IMR-90 (cell line): ENCODE measurements at regions not wholly inside any gene's neighbourhood (a gene's known extent, or its start where the extent isn't known, plus 50 kb on each side); places are given as distances from the start of the nearest gene placed in this dataset.

Experiments used
- ATAC-seq: fragments of 200-7000 bp; cut with Tn5 transposase; 2 replicates; pipeline ENCODE4 v1.9.1; 2020; ENCODE audit warnings: low read depth, mild to moderate bottlenecking, moderate library complexity
- BruUV-seq: library from RNA; stranded (reverse); fragments of 400-500 nt; replicated peaks from 2 replicates; lab custom pipeline; 2021; lab: Mats Ljungman, UMichigan
- CTCF ChIA-PET: fragments of 300-600 bp; formaldehyde crosslinking; extraction: SDS; loops from one replicate; lab custom pipeline; 2021; ENCODE audit warnings: antibody characterized with exemption; lab: Yijun Ruan, JAX
- POLR2A ChIA-PET: fragments of 300-600 bp; sonication (Branson Sonifier 250); formaldehyde crosslinking; loops from one replicate; lab custom pipeline; 2022; ENCODE audit warnings: antibody characterized with exemption; ENCODE audit not compliant: unreplicated experiment; lab: Charles Lee
- DNase-seq: peaks from one replicate; pipeline ENCODE4 v3.0.0; 2013
- H2AFZ ChIP-seq: replicated peaks from 2 replicates; pipeline ENCODE3; 2013; ENCODE audit warnings: low read length, mild to moderate bottlenecking; ENCODE audit not compliant: poor library complexity
- H2AK5ac ChIP-seq: 2 replicates; pipeline ENCODE4 v1.6.1; 2013; ENCODE audit warnings: low read depth, low read length, inconsistent platforms
- H2AK9ac ChIP-seq: replicated peaks from 2 replicates; pipeline ENCODE3; 2013; ENCODE audit warnings: mild to moderate bottlenecking, low read depth, low read length, moderate library complexity; ENCODE audit not compliant: poor library complexity
- H2BK120ac ChIP-seq: 2 replicates; pipeline ENCODE4 v1.6.1; 2013; ENCODE audit warnings: low read depth, low read length, inconsistent platforms
- H2BK15ac ChIP-seq: 3 replicates; pipeline ENCODE4 v1.6.1; 2013; ENCODE audit warnings: low read depth, low read length, inconsistent platforms
- H2BK20ac ChIP-seq: 2 replicates; pipeline ENCODE4 v1.6.1; 2013; ENCODE audit warnings: low read depth, mild to moderate bottlenecking, inconsistent platforms, low read length, moderate library complexity
- H2BK5ac ChIP-seq: 2 replicates; pipeline ENCODE4 v1.6.1; 2013; ENCODE audit warnings: mild to moderate bottlenecking, low read depth, low read length, inconsistent platforms; ENCODE audit not compliant: poor library complexity, severe bottlenecking
- H3K14ac ChIP-seq: replicated peaks from 2 replicates; pipeline ENCODE4 v1.6.1; 2013; ENCODE audit warnings: low read depth, low read length, inconsistent platforms
- H3K18ac ChIP-seq: 2 replicates; pipeline ENCODE4 v1.6.1; 2013; ENCODE audit warnings: low read depth, low read length, control low read depth
- H3K23ac ChIP-seq: 2 replicates; pipeline ENCODE4 v1.6.1; 2013; ENCODE audit warnings: low read depth, low read length, inconsistent platforms
- H3K27ac ChIP-seq: 2 replicates; pipeline ENCODE4 v1.5.1; 2013; ENCODE audit warnings: mild to moderate bottlenecking, control low read depth, low read length; ENCODE audit not compliant: insufficient read depth
- H3K27me3 ChIP-seq: 2 replicates; pipeline ENCODE4 v1.6.1; 2013; ENCODE audit warnings: low read length; ENCODE audit not compliant: control insufficient read depth, insufficient read depth
- H3K36me3 ChIP-seq: 2 replicates; pipeline ENCODE4 v1.6.1; 2013; ENCODE audit warnings: low read length, mixed read lengths; ENCODE audit not compliant: control insufficient read depth, insufficient read depth
- H3K4ac ChIP-seq: 2 replicates; pipeline ENCODE4 v1.6.1; 2013; ENCODE audit warnings: low read depth, low read length, inconsistent platforms
- H3K4me1 ChIP-seq: 2 replicates; pipeline ENCODE4 v1.6.1; 2013; ENCODE audit warnings: low read length, mixed read lengths; ENCODE audit not compliant: control insufficient read depth, insufficient read depth
- H3K4me2 ChIP-seq: 2 replicates; pipeline ENCODE4 v1.6.1; 2013; ENCODE audit warnings: low read depth, mild to moderate bottlenecking, control low read depth, low read length, moderate library complexity
- H3K4me3 ChIP-seq: 2 replicates; pipeline ENCODE4 v1.5.1; 2013; ENCODE audit warnings: low read depth, mild to moderate bottlenecking, control low read depth, low read length, moderate library complexity; ENCODE audit not compliant: insufficient read depth
- H3K56ac ChIP-seq: 2 replicates; pipeline ENCODE4 v1.6.1; 2013; ENCODE audit warnings: low read length, inconsistent platforms; ENCODE audit not compliant: insufficient read depth; ENCODE audit errors: extremely low read depth
- H3K79me1 ChIP-seq, 2 experiments: 2 replicates each; pipeline ENCODE4 v1.6.1; 2013; ENCODE audit warnings: low read length in 2 of 2, inconsistent platforms in 1 of 2, low read depth in 1 of 2
- H3K9ac ChIP-seq: 2 replicates; pipeline ENCODE4 v1.6.1; 2013; ENCODE audit warnings: low read depth, low read length, control low read depth
- H3K9me1 ChIP-seq: 2 replicates; pipeline ENCODE4 v1.6.1; 2013; ENCODE audit warnings: low read length, inconsistent platforms; ENCODE audit not compliant: insufficient read depth
- H3K9me3 ChIP-seq: 2 replicates; pipeline ENCODE4 v1.6.1; 2013; ENCODE audit warnings: low read length; ENCODE audit not compliant: control insufficient read depth, insufficient read depth
- H4K20me1 ChIP-seq: 2 replicates; pipeline ENCODE4 v1.6.1; 2013; ENCODE audit warnings: low read length, inconsistent platforms; ENCODE audit not compliant: insufficient read depth
- H4K5ac ChIP-seq: 2 replicates; pipeline ENCODE4 v1.6.1; 2013; ENCODE audit warnings: mild to moderate bottlenecking, low read depth, low read length, control low read depth
- H4K8ac ChIP-seq, 2 experiments: 2 replicates each; pipeline ENCODE4 v1.6.1; 2013; ENCODE audit warnings: low read depth in 2 of 2, low read length in 2 of 2, control low read depth in 1 of 2, inconsistent platforms in 1 of 2
- H4K91ac ChIP-seq: 2 replicates; pipeline ENCODE4 v1.6.1; 2013; ENCODE audit warnings: low read depth, low read length, inconsistent platforms; ENCODE audit not compliant: insufficient read depth
- BHLHE40 ChIP-seq: fragments of 150-350 bp; IDR thresholded peaks from 2 replicates; pipeline ENCODE4 v1.6.1; 2016; ENCODE audit warnings: mild to moderate bottlenecking, low read depth, low read length
- CEBPB ChIP-seq: IDR thresholded peaks from 2 replicates; pipeline ENCODE4 v1.6.1; 2012; ENCODE audit warnings: low read depth, low read length, improper control_type of control experiment
- CHD1 ChIP-seq: IDR thresholded peaks from 2 replicates; pipeline ENCODE4 v1.6.1; 2012; ENCODE audit warnings: low read depth, low read length, improper control_type of control experiment
- MAFK ChIP-seq: IDR thresholded peaks from 2 replicates; pipeline ENCODE4 v1.6.1; 2012; ENCODE audit warnings: low read depth, low read length, improper control_type of control experiment
- MAZ ChIP-seq: IDR thresholded peaks from 2 replicates; pipeline ENCODE4 v1.6.1; 2012; ENCODE audit warnings: low read depth, mild to moderate bottlenecking, low read length, improper control_type of control experiment, moderate library complexity, borderline replicate concordance
- MXI1 ChIP-seq: IDR thresholded peaks from 2 replicates; pipeline ENCODE4 v1.6.1; 2012; ENCODE audit warnings: low read depth, mild to moderate bottlenecking, low read length, moderate library complexity, borderline replicate concordance
- NFE2L2 ChIP-seq: fragments of 150-350 bp; IDR thresholded peaks from 2 replicates; pipeline ENCODE4 v1.6.1; 2016; ENCODE audit warnings: low read depth, mild to moderate bottlenecking, low read length
- POLR2A ChIP-seq: IDR thresholded peaks from 2 replicates; pipeline ENCODE4 v1.6.1; 2012; ENCODE audit warnings: mild to moderate bottlenecking, low read depth, low read length
- RAD21 ChIP-seq: IDR thresholded peaks from 2 replicates; pipeline ENCODE4 v1.6.1; 2012; ENCODE audit warnings: low read length, improper control_type of control experiment
- RCOR1 ChIP-seq: IDR thresholded peaks from 2 replicates; pipeline ENCODE4 v1.6.1; 2012; ENCODE audit warnings: mild to moderate bottlenecking, low read length, improper control_type of control experiment; ENCODE audit not compliant: insufficient replicate concordance
- RFX5 ChIP-seq: IDR thresholded peaks from 2 replicates; pipeline ENCODE4 v1.8.0; 2012; ENCODE audit warnings: low read depth, mild to moderate bottlenecking, low read length, moderate library complexity
- SMC3 ChIP-seq: fragments of 150-350 bp; IDR thresholded peaks from 2 replicates; pipeline ENCODE4 v1.6.1; 2016; ENCODE audit warnings: low read depth, mild to moderate bottlenecking, antibody characterized with exemption, low read length, moderate library complexity
- WGBS, 2 experiments: methylation state at CpG; one replicate each; pipeline versions ENCODE4 v1.1.5 to v1.1.7; 2013; ENCODE audit warnings: missing lambda C conversion rate in 2 of 2; ENCODE audit not compliant: insufficient read length in 1 of 2; ENCODE audit errors: extremely low coverage in 2 of 2; 5-methylcytosine and 5-hydroxymethylcytosine counted together
- dilution Hi-C: fragments of 300-500 bp; cut with HindIII; formaldehyde crosslinking; loops from one replicate; pipeline ENCODE4 v1.14.3; 2018; ENCODE audit warnings: low sequenced_read_pairs; ENCODE audit not compliant: unreplicated experiment
- in situ Hi-C: fragments of 300-500 bp; cut with MboI; formaldehyde crosslinking; loops from 3 replicates; pipeline ENCODE4 v1.14.3; 2019; ENCODE audit warnings: low sequenced_read_pairs, inconsistent platforms, mixed read lengths
- intact Hi-C: fragments of 100-400 bp; cut with micrococcal nuclease; formaldehyde crosslinking; loops from 2 replicates; pipeline ENCODE4 v1.10.0; 2022
- TF ChIP-seq, protein P1 (sequence below): fragments of 150-350 bp; IDR thresholded peaks from 2 replicates; pipeline ENCODE4 v1.6.1; 2016; ENCODE audit warnings: low read depth, mild to moderate bottlenecking, low read length, moderate library complexity, borderline replicate concordance
- TF ChIP-seq, protein P2 (sequence below): fragments of 150-350 bp; IDR thresholded peaks from 2 replicates; pipeline ENCODE4 v1.6.1; 2017; ENCODE audit warnings: mild to moderate bottlenecking, antibody characterized with exemption, low read length, low read depth
- TF ChIP-seq, protein P3 (sequence below): conservative IDR thresholded peaks from 2 replicates; pipeline ENCODE4 v1.5.1; 2012; ENCODE audit warnings: mild to moderate bottlenecking, low read depth, low read length, improper control_type of control experiment

DNA sequence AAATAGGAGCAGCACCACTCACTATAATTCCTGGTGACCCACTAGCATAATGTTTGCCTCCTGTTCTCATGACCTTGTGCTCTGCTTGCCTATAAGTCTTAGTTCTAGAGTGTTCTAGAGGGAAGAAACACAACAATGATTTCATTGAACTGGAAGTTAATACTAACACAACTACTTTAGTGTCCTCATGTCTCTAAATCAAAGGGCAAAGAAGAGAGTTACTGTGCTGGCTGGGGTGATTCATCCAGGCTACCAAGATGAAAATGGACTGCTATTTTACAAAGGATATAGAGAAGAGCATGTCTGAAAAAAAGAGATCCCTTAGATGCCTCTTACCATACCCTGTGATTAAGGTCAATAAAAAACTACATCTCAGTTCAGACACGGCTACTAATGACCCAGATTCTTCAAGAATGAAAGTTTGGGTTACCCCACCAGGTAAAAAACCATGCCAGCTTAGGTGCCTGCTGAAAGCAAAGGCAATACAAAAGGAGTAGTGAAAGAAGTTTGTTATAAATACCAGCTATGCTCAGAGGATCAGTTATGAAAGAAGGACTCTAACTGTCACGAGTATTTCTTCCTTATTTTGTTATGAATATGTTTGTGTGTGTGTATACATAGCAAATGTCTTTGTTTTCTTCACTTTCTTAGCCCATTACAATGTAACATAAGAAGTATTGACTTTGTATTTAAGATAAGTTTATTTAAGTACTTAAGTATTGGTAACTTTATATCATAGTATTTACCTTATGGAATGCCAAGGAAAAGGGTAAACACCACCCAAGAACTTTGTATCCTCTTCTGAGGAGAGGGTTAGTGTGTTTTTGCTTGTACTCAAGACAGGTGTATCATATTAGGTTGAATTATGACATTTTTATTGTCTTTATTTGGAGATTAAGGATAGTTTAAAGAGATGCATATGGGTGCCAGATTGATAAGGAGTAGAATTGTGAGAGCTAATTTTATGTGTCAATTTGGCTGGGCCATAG is 314.1 kb upstream of the PTGER4 start:
- no CpG with 5 or more reads among the region's 2 CpGs for WGBS, 2 experiments
- in situ Hi-C loops = no loop called here
- CTCF ChIA-PET = no interaction called here
- TF ChIP-seq CEBPB (no peak), SMC3 (no peak), MAFK (no peak), RAD21 (no peak), POLR2A (no peak), MAZ (no peak), RCOR1 (no peak), NFE2L2 (no peak), RFX5 (no peak), MXI1 (no peak), BHLHE40 (no peak), CHD1 (no peak)
- TF ChIP-seq, protein P1, sequence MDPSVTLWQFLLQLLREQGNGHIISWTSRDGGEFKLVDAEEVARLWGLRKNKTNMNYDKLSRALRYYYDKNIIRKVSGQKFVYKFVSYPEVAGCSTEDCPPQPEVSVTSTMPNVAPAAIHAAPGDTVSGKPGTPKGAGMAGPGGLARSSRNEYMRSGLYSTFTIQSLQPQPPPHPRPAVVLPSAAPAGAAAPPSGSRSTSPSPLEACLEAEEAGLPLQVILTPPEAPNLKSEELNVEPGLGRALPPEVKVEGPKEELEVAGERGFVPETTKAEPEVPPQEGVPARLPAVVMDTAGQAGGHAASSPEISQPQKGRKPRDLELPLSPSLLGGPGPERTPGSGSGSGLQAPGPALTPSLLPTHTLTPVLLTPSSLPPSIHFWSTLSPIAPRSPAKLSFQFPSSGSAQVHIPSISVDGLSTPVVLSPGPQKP = no peak
- TF ChIP-seq, protein P2, sequence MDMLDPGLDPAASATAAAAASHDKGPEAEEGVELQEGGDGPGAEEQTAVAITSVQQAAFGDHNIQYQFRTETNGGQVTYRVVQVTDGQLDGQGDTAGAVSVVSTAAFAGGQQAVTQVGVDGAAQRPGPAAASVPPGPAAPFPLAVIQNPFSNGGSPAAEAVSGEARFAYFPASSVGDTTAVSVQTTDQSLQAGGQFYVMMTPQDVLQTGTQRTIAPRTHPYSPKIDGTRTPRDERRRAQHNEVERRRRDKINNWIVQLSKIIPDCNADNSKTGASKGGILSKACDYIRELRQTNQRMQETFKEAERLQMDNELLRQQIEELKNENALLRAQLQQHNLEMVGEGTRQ = no peak
- TF ChIP-seq, protein P3, sequence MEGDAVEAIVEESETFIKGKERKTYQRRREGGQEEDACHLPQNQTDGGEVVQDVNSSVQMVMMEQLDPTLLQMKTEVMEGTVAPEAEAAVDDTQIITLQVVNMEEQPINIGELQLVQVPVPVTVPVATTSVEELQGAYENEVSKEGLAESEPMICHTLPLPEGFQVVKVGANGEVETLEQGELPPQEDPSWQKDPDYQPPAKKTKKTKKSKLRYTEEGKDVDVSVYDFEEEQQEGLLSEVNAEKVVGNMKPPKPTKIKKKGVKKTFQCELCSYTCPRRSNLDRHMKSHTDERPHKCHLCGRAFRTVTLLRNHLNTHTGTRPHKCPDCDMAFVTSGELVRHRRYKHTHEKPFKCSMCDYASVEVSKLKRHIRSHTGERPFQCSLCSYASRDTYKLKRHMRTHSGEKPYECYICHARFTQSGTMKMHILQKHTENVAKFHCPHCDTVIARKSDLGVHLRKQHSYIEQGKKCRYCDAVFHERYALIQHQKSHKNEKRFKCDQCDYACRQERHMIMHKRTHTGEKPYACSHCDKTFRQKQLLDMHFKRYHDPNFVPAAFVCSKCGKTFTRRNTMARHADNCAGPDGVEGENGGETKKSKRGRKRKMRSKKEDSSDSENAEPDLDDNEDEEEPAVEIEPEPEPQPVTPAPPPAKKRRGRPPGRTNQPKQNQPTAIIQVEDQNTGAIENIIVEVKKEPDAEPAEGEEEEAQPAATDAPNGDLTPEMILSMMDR = no peak

More for the DNA sequence above, 314.1 kb upstream of the PTGER4 start:
- Histone ChIP-seq H4K91ac (no peak overlapping the region), H3K36me3 (no peaks in the 10 kb centered on the region), H3K9ac (no peak overlapping the region), H3K27me3 (no peaks in the 10 kb centered on the region), H3K9me1 (no peaks in the 10 kb centered on the region), H2AFZ (no peak overlapping the region), H3K9me3 (no peaks in the 10 kb centered on the region), H4K8ac (no peak overlapping the region), H3K4ac (no peak overlapping the region), H2AK5ac (no peak overlapping the region), H3K4me3 (no peak overlapping the region), H2BK15ac (no peak overlapping the region), H2BK20ac (no peak overlapping the region), H3K27ac (no peak overlapping the region), H4K20me1 (no peaks in the 10 kb centered on the region), H4K5ac (no peak overlapping the region), H3K4me1 (no peaks in the 10 kb centered on the region), H3K23ac (no peak overlapping the region), H3K4me2 (no peak overlapping the region), H3K56ac (no peak overlapping the region), H2BK5ac (no peak overlapping the region), H2AK9ac (no peak overlapping the region), H3K14ac (no peak overlapping the region), H2BK120ac (no peak overlapping the region), H3K79me1 (no peaks in the 10 kb centered on the region), H3K18ac (no peak overlapping the region)
- no peak for ATAC-seq
- no TSS peak for BruUV-seq
- peak; percentile 6 for DNase-seq
- POLR2A ChIA-PET = no interaction called here
- dilution Hi-C loops = no loop called here
- intact Hi-C loops = loop anchor here (2.0 kb wide), 1 partner anchor 323 kb away; no protein-coding TSS in a partner anchor
